GM12878 (cell line): ENCODE measurements at regions not wholly inside any gene's neighbourhood (a gene's known extent, or its start where the extent isn't known, plus 50 kb on each side); places are given as distances from the start of the nearest gene placed in this dataset.

Experiments used
- ATAC-seq: fragments of 200-7000 bp; cut with Tn5 transposase; 3 replicates; pipeline ENCODE4 v1.9.1; 2020; ENCODE audit warnings: mild to moderate bottlenecking, moderate library complexity
- BruUV-seq: library from RNA; stranded (reverse); fragments of 400-500 nt; replicated peaks from 2 replicates; lab custom pipeline; 2021; lab: Mats Ljungman, UMichigan
- CTCF ChIA-PET: fragments of 300-600 bp; sonication (Branson Sonifier 250); formaldehyde crosslinking; extraction: SDS; loops from one replicate; lab custom pipeline; 2021; ENCODE audit warnings: inconsistent platforms; lab: Yijun Ruan, JAX
- POLR2A ChIA-PET: fragments of 350-600 bp; formaldehyde crosslinking; extraction: SDS; loops from one replicate; lab custom pipeline; 2021; ENCODE audit warnings: inconsistent platforms; lab: Charles Lee
- RAD21 ChIA-PET: fragments of 300-600 bp; sonication (Branson Sonifier 250); formaldehyde crosslinking; loops from one replicate; lab custom pipeline; 2023; ENCODE audit warnings: antibody characterized with exemption; ENCODE audit not compliant: unreplicated experiment; lab: Charles Lee
- SMC1A ChIA-PET: fragments of 300-600 bp; sonication (Branson Sonifier 250); formaldehyde crosslinking; loops from one replicate; lab custom pipeline; 2023; ENCODE audit not compliant: unreplicated experiment, uncharacterized antibody; lab: Charles Lee
- DNase-seq: peaks from one replicate; pipeline ENCODE4 v3.0.0-alpha.2; 2011; ENCODE audit warnings: low read depth, low spot score
- FAIRE-seq: peaks from 3 replicates; lab custom pipeline; 2011; peaks lifted over from hg19 to GRCh38; lab: Jason Lieb, UNC
- H2AFZ ChIP-seq: 2 replicates; pipeline ENCODE4 v1.6.0; 2011; ENCODE audit warnings: low read depth, low read length, control low read depth; ENCODE audit not compliant: control insufficient read depth
- H3K27ac ChIP-seq: 2 replicates; pipeline ENCODE4 v1.5.1; 2011; ENCODE audit warnings: control low read depth; ENCODE audit not compliant: control insufficient read depth, insufficient read depth
- H3K27me3 ChIP-seq, 2 experiments: replicated peaks in 1 of 2; 2 replicates each; pipeline versions ENCODE4 v1.6.0 to v1.6.1; 2011; ENCODE audit warnings: low read length in 1 of 2; ENCODE audit not compliant: control insufficient read depth in 2 of 2, insufficient read depth in 2 of 2
- H3K36me3 ChIP-seq, 2 experiments: 2 replicates each; pipeline ENCODE4 v1.5.1; 2011; ENCODE audit warnings: low read length in 1 of 2; ENCODE audit not compliant: control insufficient read depth in 2 of 2, insufficient read depth in 2 of 2
- H3K4me1 ChIP-seq: 2 replicates; pipeline ENCODE4 v1.6.1; 2011; ENCODE audit warnings: mild to moderate bottlenecking, low read length, moderate library complexity, mixed read lengths; ENCODE audit not compliant: control insufficient read depth, insufficient read depth
- H3K4me2 ChIP-seq: 2 replicates; pipeline ENCODE4 v1.6.0; 2011; ENCODE audit warnings: control low read depth; ENCODE audit not compliant: control insufficient read depth, insufficient read depth
- H3K4me3 ChIP-seq: fragments of 200-600 bp; sonication (generic); 2 replicates; pipeline ENCODE4 v1.5.1; 2016
- H3K79me2 ChIP-seq: 2 replicates; pipeline ENCODE4 v1.6.0; 2011; ENCODE audit warnings: low read length; ENCODE audit not compliant: control insufficient read depth, insufficient read depth
- H3K9ac ChIP-seq: 2 replicates; pipeline ENCODE4 v1.8.0; 2011; ENCODE audit warnings: low read length, control low read depth, mixed read lengths; ENCODE audit not compliant: control insufficient read depth, insufficient read depth
- H3K9me3 ChIP-seq: replicated peaks from 3 replicates; pipeline ENCODE4 v1.5.1; 2011; ENCODE audit warnings: mild to moderate bottlenecking, low read length; ENCODE audit not compliant: control insufficient read depth, insufficient read depth
- H4K20me1 ChIP-seq: 2 replicates; pipeline ENCODE4 v1.6.0; 2011; ENCODE audit not compliant: control insufficient read depth, insufficient read depth
- BCL11A ChIP-seq: IDR thresholded peaks from 2 replicates; pipeline ENCODE4 v1.6.1; 2011; ENCODE audit warnings: low read depth, low read length
- HDAC2 ChIP-seq: fragments of 200-600 bp; sonication (generic); IDR thresholded peaks from 2 replicates; pipeline ENCODE4 v1.6.1; 2017
- HDAC6 ChIP-seq: fragments of 200-600 bp; sonication (generic); IDR thresholded peaks from one replicate; pipeline ENCODE4 v1.8.0; 2017; ENCODE audit warnings: antibody characterized with exemption; ENCODE audit not compliant: unreplicated experiment
- IKZF2 ChIP-seq, 2 experiments: fragments of 450-650 bp; IDR thresholded peaks; 2 replicates each; pipeline ENCODE4 v1.6.1; 2017; ENCODE audit warnings: mild to moderate bottlenecking in 2 of 2, moderate library complexity in 2 of 2
- IRF3 ChIP-seq: fragments of 450-650 bp; IDR thresholded peaks from 2 replicates; pipeline ENCODE4 v1.6.1; 2014; ENCODE audit warnings: mild to moderate bottlenecking
- JUNB ChIP-seq: IDR thresholded peaks from 2 replicates; pipeline ENCODE4 v1.6.1; 2016; ENCODE audit warnings: antibody characterized with exemption, mild to moderate bottlenecking
- MXI1 ChIP-seq: fragments of 150-350 bp; IDR thresholded peaks from 2 replicates; pipeline ENCODE4 v1.6.1; 2011; ENCODE audit warnings: low read depth, mild to moderate bottlenecking, inconsistent platforms, low read length, improper control_type of control experiment
- NBN ChIP-seq: fragments of 450-650 bp; IDR thresholded peaks from 2 replicates; pipeline ENCODE4 v1.6.1; 2016
- POLR2A ChIP-seq: IDR thresholded peaks from 2 replicates; pipeline ENCODE4 v1.6.1; 2011; ENCODE audit warnings: low read depth, mild to moderate bottlenecking, low read length
- RFX5 ChIP-seq: IDR thresholded peaks from 2 replicates; pipeline ENCODE4 v1.6.1; 2011; ENCODE audit warnings: low read depth, low read length, improper control_type of control experiment
- SIN3A ChIP-seq: IDR thresholded peaks from 2 replicates; pipeline ENCODE4 v1.6.1; 2012; ENCODE audit warnings: low read depth, low read length, improper control_type of control experiment
- SREBF2 ChIP-seq: IDR thresholded peaks from 2 replicates; pipeline ENCODE4 v1.6.1; 2012; ENCODE audit warnings: mild to moderate bottlenecking, low read length
- STAT1 ChIP-seq: fragments of 450-650 bp; conservative IDR thresholded peaks from 2 replicates; pipeline ENCODE4 v1.6.1; 2014; ENCODE audit warnings: antibody characterized with exemption, mild to moderate bottlenecking
- ZBED1 ChIP-seq: IDR thresholded peaks from 2 replicates; pipeline ENCODE4 v1.6.1; 2016; ENCODE audit warnings: borderline replicate concordance
- ZNF274 ChIP-seq: IDR thresholded peaks from one replicate; pipeline ENCODE4 v1.8.0; 2011; ENCODE audit not compliant: insufficient read length, insufficient read depth
- ZNF622 ChIP-seq: fragments of 450-650 bp; IDR thresholded peaks from 2 replicates; pipeline ENCODE4 v1.6.1; 2017; ENCODE audit warnings: mild to moderate bottlenecking, inconsistent platforms
- ZZZ3 ChIP-seq: IDR thresholded peaks from 2 replicates; pipeline ENCODE4 v1.6.1; 2011; ENCODE audit warnings: low read depth; ENCODE audit not compliant: control insufficient read depth, insufficient read length
- WGBS: methylation state at CpG from one replicate; pipeline ENCODE4 v1.1.6; 2016; ENCODE audit warnings: low lambda C conversion rate; ENCODE audit not compliant: insufficient replicate concordance, insufficient coverage; ENCODE audit errors: missing lambda C conversion rate; 5-methylcytosine and 5-hydroxymethylcytosine counted together
- in situ Hi-C: fragments of 300-500 bp; cut with MboI; formaldehyde crosslinking; loops from 9 replicates; pipeline ENCODE4 v1.14.3; 2018; ENCODE audit warnings: mixed read lengths
- intact Hi-C: fragments of 100-400 bp; cut with micrococcal nuclease; formaldehyde crosslinking; loops from one replicate; pipeline ENCODE4 v1.14.2; 2022; ENCODE audit not compliant: unreplicated experiment
- TF ChIP-seq, protein P1 (sequence below): fragments of 150-350 bp; IDR thresholded peaks from 2 replicates; pipeline ENCODE4 v1.6.1; 2014; ENCODE audit warnings: mild to moderate bottlenecking, low read depth, low read length
- TF ChIP-seq, protein P2 (sequence below): IDR thresholded peaks from 2 replicates; pipeline ENCODE4 v1.6.1; 2011; ENCODE audit warnings: mild to moderate bottlenecking, low read depth, low read length, moderate library complexity; ENCODE audit not compliant: insufficient replicate concordance
- TF ChIP-seq, protein P3 (sequence below): IDR thresholded peaks from 2 replicates; pipeline ENCODE4 v1.6.1; 2012; ENCODE audit warnings: mild to moderate bottlenecking, low read depth, low read length

DNA sequence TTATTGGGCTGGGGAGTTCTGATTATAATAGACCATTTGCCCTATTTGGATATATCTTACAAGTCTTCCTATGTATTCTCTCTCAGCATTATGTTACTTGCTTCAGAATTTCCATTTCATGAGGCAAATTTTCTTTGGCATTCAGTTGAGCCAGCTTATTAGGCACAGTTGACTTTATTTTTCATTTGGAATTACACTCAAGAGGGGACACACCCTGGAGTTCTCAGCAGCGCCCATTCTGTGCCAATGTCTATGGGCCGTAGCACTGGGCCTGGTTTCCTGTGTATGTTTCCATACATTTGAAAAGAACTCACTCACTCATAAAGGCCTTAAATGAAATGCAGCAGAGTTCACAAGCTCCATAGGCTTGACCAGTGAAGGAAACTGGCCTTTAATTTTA, 138.5 kb downstream of the KLF12 start:
- ATAC-seq (no peak), DNase-seq (no peak), FAIRE-seq (no peak)
- H3K79me2 ChIP-seq: no peaks in the 10 kb centered on the region; the same call in none of the 2 replicates
- H3K9me3 ChIP-seq: no peaks in the 10 kb centered on the region; the same call in 2 of the 3 replicates
- RAD21 ChIA-PET: no interaction called here
- no peak overlapping the region for H3K27ac ChIP-seq
- H3K4me3 ChIP-seq: no peak overlapping the region
- peaks cover 12% of the 10 kb centered on the region for H3K4me1 ChIP-seq
- no peak overlapping the region for H3K9ac ChIP-seq
- H3K4me2 ChIP-seq: no peak overlapping the region
- POLR2A ChIA-PET: no interaction called here
- H3K36me3 ChIP-seq: no peaks in the 10 kb centered on the region
- H2AFZ ChIP-seq: no peak overlapping the region
- intact Hi-C loops: no loop called here
- no peak for TF ChIP-seq JUNB
- no peak for TF ChIP-seq MXI1
- no peak for TF ChIP-seq ZNF622
- no peak for TF ChIP-seq NBN
- TF ChIP-seq ZNF274: no peak
- TF ChIP-seq STAT1: no peak
- TF ChIP-seq POLR2A: no peak
- TF ChIP-seq ZBED1: no peak
- no peak for TF ChIP-seq HDAC2
- no peak for TF ChIP-seq SIN3A
- TF ChIP-seq BCL11A: no peak
- TF ChIP-seq IRF3: no peak
- no peak for TF ChIP-seq SREBF2
- no peak for TF ChIP-seq RFX5
- no peak for TF ChIP-seq ZZZ3
- TF ChIP-seq, protein P1, sequence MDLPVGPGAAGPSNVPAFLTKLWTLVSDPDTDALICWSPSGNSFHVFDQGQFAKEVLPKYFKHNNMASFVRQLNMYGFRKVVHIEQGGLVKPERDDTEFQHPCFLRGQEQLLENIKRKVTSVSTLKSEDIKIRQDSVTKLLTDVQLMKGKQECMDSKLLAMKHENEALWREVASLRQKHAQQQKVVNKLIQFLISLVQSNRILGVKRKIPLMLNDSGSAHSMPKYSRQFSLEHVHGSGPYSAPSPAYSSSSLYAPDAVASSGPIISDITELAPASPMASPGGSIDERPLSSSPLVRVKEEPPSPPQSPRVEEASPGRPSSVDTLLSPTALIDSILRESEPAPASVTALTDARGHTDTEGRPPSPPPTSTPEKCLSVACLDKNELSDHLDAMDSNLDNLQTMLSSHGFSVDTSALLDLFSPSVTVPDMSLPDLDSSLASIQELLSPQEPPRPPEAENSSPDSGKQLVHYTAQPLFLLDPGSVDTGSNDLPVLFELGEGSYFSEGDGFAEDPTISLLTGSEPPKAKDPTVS: no peak
- TF ChIP-seq, protein P2, sequence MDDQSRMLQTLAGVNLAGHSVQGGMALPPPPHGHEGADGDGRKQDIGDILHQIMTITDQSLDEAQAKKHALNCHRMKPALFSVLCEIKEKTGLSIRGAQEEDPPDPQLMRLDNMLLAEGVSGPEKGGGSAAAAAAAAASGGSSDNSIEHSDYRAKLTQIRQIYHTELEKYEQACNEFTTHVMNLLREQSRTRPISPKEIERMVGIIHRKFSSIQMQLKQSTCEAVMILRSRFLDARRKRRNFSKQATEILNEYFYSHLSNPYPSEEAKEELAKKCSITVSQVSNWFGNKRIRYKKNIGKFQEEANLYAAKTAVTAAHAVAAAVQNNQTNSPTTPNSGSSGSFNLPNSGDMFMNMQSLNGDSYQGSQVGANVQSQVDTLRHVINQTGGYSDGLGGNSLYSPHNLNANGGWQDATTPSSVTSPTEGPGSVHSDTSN: no peak
- TF ChIP-seq HDAC6: no peak
- TF ChIP-seq, protein P3, sequence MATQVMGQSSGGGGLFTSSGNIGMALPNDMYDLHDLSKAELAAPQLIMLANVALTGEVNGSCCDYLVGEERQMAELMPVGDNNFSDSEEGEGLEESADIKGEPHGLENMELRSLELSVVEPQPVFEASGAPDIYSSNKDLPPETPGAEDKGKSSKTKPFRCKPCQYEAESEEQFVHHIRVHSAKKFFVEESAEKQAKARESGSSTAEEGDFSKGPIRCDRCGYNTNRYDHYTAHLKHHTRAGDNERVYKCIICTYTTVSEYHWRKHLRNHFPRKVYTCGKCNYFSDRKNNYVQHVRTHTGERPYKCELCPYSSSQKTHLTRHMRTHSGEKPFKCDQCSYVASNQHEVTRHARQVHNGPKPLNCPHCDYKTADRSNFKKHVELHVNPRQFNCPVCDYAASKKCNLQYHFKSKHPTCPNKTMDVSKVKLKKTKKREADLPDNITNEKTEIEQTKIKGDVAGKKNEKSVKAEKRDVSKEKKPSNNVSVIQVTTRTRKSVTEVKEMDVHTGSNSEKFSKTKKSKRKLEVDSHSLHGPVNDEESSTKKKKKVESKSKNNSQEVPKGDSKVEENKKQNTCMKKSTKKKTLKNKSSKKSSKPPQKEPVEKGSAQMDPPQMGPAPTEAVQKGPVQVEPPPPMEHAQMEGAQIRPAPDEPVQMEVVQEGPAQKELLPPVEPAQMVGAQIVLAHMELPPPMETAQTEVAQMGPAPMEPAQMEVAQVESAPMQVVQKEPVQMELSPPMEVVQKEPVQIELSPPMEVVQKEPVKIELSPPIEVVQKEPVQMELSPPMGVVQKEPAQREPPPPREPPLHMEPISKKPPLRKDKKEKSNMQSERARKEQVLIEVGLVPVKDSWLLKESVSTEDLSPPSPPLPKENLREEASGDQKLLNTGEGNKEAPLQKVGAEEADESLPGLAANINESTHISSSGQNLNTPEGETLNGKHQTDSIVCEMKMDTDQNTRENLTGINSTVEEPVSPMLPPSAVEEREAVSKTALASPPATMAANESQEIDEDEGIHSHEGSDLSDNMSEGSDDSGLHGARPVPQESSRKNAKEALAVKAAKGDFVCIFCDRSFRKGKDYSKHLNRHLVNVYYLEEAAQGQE: no peak
- TF ChIP-seq IKZF2 (IDR thresholded peaks at IDR 0.05): no peak
- no TSS peak for BruUV-seq
- H3K27me3 ChIP-seq: no peaks in the 10 kb centered on the region
- in situ Hi-C loops: no loop called here
- SMC1A ChIA-PET: interaction anchor here (0.7 to 1.5 kb wide), 2 partner anchors 31 to 244 kb away, joined by 3 read pairs; no protein-coding TSS in a partner anchor
- CTCF ChIA-PET: interaction anchor here (1.8 kb wide), 1 partner anchor 28 kb away, joined by 3 read pairs; no protein-coding TSS in a partner anchor
- no peaks in the 10 kb centered on the region; the same call in 1 of the 2 replicates for H4K20me1 ChIP-seq
- 100% methylated on average over 2 of the region's 2 CpGs for WGBS
